Spleen (tissue), 11 donors: ENCODE measurements at regions not wholly inside any gene's neighbourhood (a gene's known extent, or its start where the extent isn't known, plus 50 kb on each side); places are given as distances from the start of the nearest gene placed in this dataset.

Experiments used
- DNase-seq: peaks from one replicate; pipeline ENCODE4 v3.0.0-alpha.2; 2020
- H3K27ac ChIP-seq, 8 donors: fragments of 200-600 bp; sonication (generic) in 7 of 8; 1 replicate in 4 of 8; 2 replicates in 4 of 8; pipeline versions ENCODE4 v1.5.0 to v1.8.0; 2016 to 2021; ENCODE audit warnings: inconsistent platforms in 4 of 8, mild to moderate bottlenecking in 4 of 8, moderate library complexity in 1 of 8
- H3K27me3 ChIP-seq, 7 donors: fragments of 200-600 bp; sonication (generic) in 6 of 7; replicated peaks in 1 of 7; 1 replicate in 4 of 7; 2 replicates in 3 of 7; pipeline versions ENCODE4 v1.5.0 to v1.8.0; 2016 to 2021; ENCODE audit warnings: inconsistent platforms in 3 of 7, mild to moderate bottlenecking in 1 of 7
- H3K36me3 ChIP-seq, 6 donors: fragments of 200-600 bp; sonication (generic) in 5 of 6; 1 replicate in 4 of 6; 2 replicates in 2 of 6; pipeline versions ENCODE4 v1.5.0 to v1.8.0; 2016 to 2021; ENCODE audit warnings: inconsistent platforms in 2 of 6
- H3K4me1 ChIP-seq, 6 donors: fragments of 200-600 bp; sonication (generic) in 5 of 6; 1 replicate in 3 of 6; 2 replicates in 3 of 6; pipeline versions ENCODE4 v1.5.0 to v1.8.0; 2016 to 2021; ENCODE audit warnings: inconsistent platforms in 3 of 6
- H3K4me3 ChIP-seq, 8 donors: fragments of 200-600 bp; sonication (generic) in 7 of 8; 1 replicate in 4 of 8; 2 replicates in 4 of 8; pipeline versions ENCODE4 v1.5.0 to v1.8.0; 2016 to 2021; ENCODE audit warnings: inconsistent platforms in 4 of 8, mild to moderate bottlenecking in 4 of 8, moderate library complexity in 2 of 8
- H3K9me3 ChIP-seq, 8 donors: fragments of 200-600 bp; sonication (generic) in 7 of 8; 1 replicate in 4 of 8; 2 replicates in 4 of 8; pipeline versions ENCODE4 v1.5.0 to v1.8.0; 2016 to 2021; ENCODE audit warnings: inconsistent platforms in 4 of 8
- POLR2A ChIP-seq, 3 donors: fragments of 450-650 bp; IDR thresholded peaks; one replicate each; pipeline ENCODE4 v1.5.1; 2017; ENCODE audit warnings: antibody characterized with exemption in 3 of 3, mild to moderate bottlenecking in 1 of 3
- POLR2AphosphoS5 ChIP-seq, 3 donors: sonication (generic); formaldehyde crosslinking; IDR thresholded peaks; one replicate each; pipeline ENCODE4 v1.5.1; 2017; ENCODE audit warnings: antibody characterized with exemption in 3 of 3
- WGBS, 5 donors: extraction: QIAGEN DNeasy Blood & Tissue Kit in 3 of 5; methylation state at CpG; one replicate each; pipeline versions ENCODE4 v1.1.5 to v1.1.7; 2013 to 2018; 5-methylcytosine and 5-hydroxymethylcytosine counted together
- intact Hi-C: fragments of 100-400 bp; cut with DNase I; formaldehyde crosslinking; loops from one replicate; pipeline ENCODE4 v1.15.0; 2023; ENCODE audit warnings: low total_unique reads
- TF ChIP-seq, protein P1 (sequence below), 11 experiments: fragments of 200-600 bp in 7 of 11; fragments of 450-650 bp in 4 of 11; sonication (generic) in 4 of 11; IDR thresholded peaks in 8 of 11; conservative IDR thresholded peaks in 3 of 11; 1 replicate in 7 of 11; 2 replicates in 4 of 11; pipeline versions ENCODE4 v1.4.0 to v1.8.0; 2016 to 2021; ENCODE audit warnings: antibody characterized with exemption in 11 of 11, inconsistent platforms in 4 of 11, mild to moderate bottlenecking in 1 of 11
- donor health status: healthy with polysubstance abuse.
- donor health status: DM: no; HTN: no; CAD: no; lungs with moderate emphysema.
- donor health status: DM: no; HTN: no; CAD: no.
- donor health status: Bipolar disorder and iron deficiency.
- donor health status: healthy.
- donor health status: DM: no; HTN: no; CAD: no.
- donor health status: DM: yes; HTN: yes; CAD: no.

DNA sequence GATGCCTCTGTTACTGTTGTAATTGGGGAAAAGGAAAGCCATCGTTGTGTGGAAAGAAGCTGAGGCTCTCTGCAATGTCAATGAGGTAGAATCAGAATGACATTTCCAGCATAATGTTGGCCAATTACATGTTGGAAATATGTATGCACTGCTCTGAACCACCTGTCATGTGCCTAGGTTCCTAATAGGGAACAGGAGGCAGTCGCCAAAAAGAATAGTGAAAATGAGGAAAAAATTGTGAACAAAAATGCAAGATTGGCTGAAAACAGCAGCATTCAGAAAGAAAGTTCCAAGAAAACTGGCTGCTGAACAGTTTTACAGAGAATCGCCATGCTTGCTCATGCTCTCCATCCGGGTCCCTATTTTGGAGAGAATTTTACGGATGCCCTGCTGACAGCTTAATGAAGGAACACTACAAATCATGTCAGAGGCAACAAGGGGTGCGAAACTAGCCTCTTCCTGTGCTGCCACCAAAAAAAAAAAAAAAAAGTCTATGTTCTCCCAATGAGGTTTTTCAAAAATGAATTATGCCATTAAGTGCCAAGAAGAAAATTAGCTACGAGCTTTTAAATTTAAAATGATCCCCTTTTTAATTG lies 305.9 kb upstream of the ARRDC4 start:
- no peak for TF ChIP-seq POLR2A (IDR thresholded peaks at IDR 0.05)
- TF ChIP-seq, protein P1, sequence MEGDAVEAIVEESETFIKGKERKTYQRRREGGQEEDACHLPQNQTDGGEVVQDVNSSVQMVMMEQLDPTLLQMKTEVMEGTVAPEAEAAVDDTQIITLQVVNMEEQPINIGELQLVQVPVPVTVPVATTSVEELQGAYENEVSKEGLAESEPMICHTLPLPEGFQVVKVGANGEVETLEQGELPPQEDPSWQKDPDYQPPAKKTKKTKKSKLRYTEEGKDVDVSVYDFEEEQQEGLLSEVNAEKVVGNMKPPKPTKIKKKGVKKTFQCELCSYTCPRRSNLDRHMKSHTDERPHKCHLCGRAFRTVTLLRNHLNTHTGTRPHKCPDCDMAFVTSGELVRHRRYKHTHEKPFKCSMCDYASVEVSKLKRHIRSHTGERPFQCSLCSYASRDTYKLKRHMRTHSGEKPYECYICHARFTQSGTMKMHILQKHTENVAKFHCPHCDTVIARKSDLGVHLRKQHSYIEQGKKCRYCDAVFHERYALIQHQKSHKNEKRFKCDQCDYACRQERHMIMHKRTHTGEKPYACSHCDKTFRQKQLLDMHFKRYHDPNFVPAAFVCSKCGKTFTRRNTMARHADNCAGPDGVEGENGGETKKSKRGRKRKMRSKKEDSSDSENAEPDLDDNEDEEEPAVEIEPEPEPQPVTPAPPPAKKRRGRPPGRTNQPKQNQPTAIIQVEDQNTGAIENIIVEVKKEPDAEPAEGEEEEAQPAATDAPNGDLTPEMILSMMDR (IDR thresholded peaks at IDR 0.05 in 8 of 11, conservative IDR thresholded peaks at IDR 0.05 in 3 of 11) = no peak
- 12 to 16% (median 15%) methylated on average over 7 of the region's 7 CpGs for WGBS, 5 donors
- no peak overlapping the region for H3K4me3 ChIP-seq
- no peak overlapping the region for H3K27ac ChIP-seq
- H3K27me3 ChIP-seq = peaks cover 0 to 38% (median 18%) of the 10 kb centered on the region in 7 donors
- H3K4me1 ChIP-seq = peaks cover 0 to 8% (median 2%) of the 10 kb centered on the region in 6 donors
- no peak for DNase-seq
- intact Hi-C loops = no loop called here
- no peaks in the 10 kb centered on the region for H3K9me3 ChIP-seq
- H3K36me3 ChIP-seq = no peaks in the 10 kb centered on the region

DNA sequence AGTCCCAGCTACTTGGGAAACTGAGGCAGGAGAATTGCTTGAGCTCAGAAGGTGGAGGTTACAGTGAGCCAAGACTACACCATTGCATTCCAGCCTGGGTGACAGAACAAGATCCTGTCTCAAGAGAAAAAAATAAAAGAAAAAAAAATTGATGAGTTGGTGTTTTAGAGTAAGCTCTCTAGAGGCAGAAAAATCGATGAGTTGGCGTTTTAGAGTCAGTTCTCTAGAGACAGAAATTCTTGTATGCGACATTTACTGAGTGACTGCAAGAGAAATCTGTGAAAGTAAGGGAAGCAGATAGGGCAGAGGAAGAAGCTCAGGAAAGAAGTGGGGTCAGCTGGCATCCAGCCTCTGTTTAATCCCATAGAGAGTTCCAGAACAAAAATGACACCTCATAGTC lies 298.7 kb upstream of the ARRDC4 start:
- no peak overlapping the region for H3K27ac ChIP-seq
- peaks cover 0 to 21% (median 2%) of the 10 kb centered on the region in 8 donors for H3K9me3 ChIP-seq
- no peaks in the 10 kb centered on the region for H3K4me1 ChIP-seq
- WGBS, 5 donors = 52 to 84% (median 81%) methylated on average over 3 of the region's 3 CpGs
- DNase-seq = no peak
- TF ChIP-seq POLR2A (IDR thresholded peaks at IDR 0.05) (no peak), POLR2AphosphoS5 (IDR thresholded peaks at IDR 0.05) (no peak)
- TF ChIP-seq, protein P1 (IDR thresholded peaks at IDR 0.05 in 8 of 11, conservative IDR thresholded peaks at IDR 0.05 in 3 of 11) = no peak
- H3K4me3 ChIP-seq = no peak overlapping the region
- intact Hi-C loops = no loop called here
- no peaks in the 10 kb centered on the region for H3K27me3 ChIP-seq
- H3K36me3 ChIP-seq = no peaks in the 10 kb centered on the region

DNA sequence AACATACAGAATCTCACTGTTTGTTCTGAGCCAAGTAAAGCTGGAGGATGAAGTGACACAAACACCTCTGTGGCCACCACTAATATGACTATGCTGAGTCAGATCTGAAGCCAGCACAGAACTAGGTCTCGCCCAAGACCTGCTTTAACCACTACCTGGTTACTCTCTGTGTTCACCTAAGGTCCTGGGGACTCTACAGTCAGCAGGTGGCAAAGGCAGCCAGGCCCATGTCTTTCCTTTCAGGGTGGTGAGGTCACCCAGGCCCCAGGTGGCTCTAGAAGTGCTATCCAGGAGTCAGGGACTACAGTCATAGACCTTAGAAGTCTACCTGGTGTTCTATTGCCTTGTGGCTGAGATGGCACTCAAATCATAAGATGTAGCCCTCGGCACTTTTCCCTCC lies 287.9 kb upstream of the ARRDC4 start:
- Histone ChIP-seq H3K27me3 (no peaks in the 10 kb centered on the region), H3K9me3 (peaks cover 0 to 31% (median 2%) of the 10 kb centered on the region in 8 donors), H3K4me1 (no peaks in the 10 kb centered on the region), H3K4me3 (no peak overlapping the region), H3K36me3 (no peaks in the 10 kb centered on the region), H3K27ac (no peak overlapping the region)
- DNase-seq = no peak
- TF ChIP-seq, protein P1 (IDR thresholded peaks at IDR 0.05 in 8 of 11, conservative IDR thresholded peaks at IDR 0.05 in 3 of 11) = no peak
- no peak for TF ChIP-seq POLR2A (IDR thresholded peaks at IDR 0.05)
- no peak for TF ChIP-seq POLR2AphosphoS5 (IDR thresholded peaks at IDR 0.05)
- 40 to 93% (median 81%) methylated on average over 1 to 2 of the region's 2 CpGs for WGBS, 5 donors
- intact Hi-C loops = no loop called here

GRCh38 chr15:97678656-97679055 lies 281.8 kb upstream of the ARRDC4 start:
- 20 to 42% (median 30%) methylated on average over 2 of the region's 2 CpGs for WGBS, 5 donors
- no peak overlapping the region for H3K27ac ChIP-seq

More at GRCh38 chr15:97678656-97679055, 281.8 kb upstream of the ARRDC4 start:
- Histone ChIP-seq H3K36me3 (no peaks in the 10 kb centered on the region), H3K9me3 (peaks cover 0 to 11% (median 0%) of the 10 kb centered on the region in 8 donors), H3K4me1 (no peaks in the 10 kb centered on the region), H3K4me3 (no peak overlapping the region), H3K27me3 (peaks cover 0 to 4% (median 0%) of the 10 kb centered on the region in 7 donors)
- no peak for DNase-seq
- intact Hi-C loops = no loop called here
- TF ChIP-seq POLR2A (IDR thresholded peaks at IDR 0.05) (no peak), POLR2AphosphoS5 (IDR thresholded peaks at IDR 0.05) (no peak)
- TF ChIP-seq, protein P1 (IDR thresholded peaks at IDR 0.05 in 8 of 11, conservative IDR thresholded peaks at IDR 0.05 in 3 of 11) = no peak
